HG02763 (cell line): ENCODE measurements at regions not wholly inside any gene's neighbourhood (a gene's known extent, or its start where the extent isn't known, plus 50 kb on each side); places are given as distances from the start of the nearest gene placed in this dataset.

Source experiments
- ATAC-seq: cut with Tn5 transposase; IDR thresholded peaks from one replicate; pipeline ENCODE4 v1.9.1; 2021; ENCODE audit warnings: mild to moderate bottlenecking, moderate library complexity; ENCODE audit not compliant: unreplicated experiment

GRCh38 chr10:10794046-10794445 lies 223.6 kb upstream of the CELF2 start:
- ATAC-seq, result no peak

- no peak for ATAC-seq
Observed at GRCh38 chr10:10794791-10795191, 222.9 kb upstream of the CELF2 start.

- no peak for ATAC-seq
Observed at GRCh38 chr10:10796061-10796773, 221.5 kb upstream of the CELF2 start.

- ATAC-seq, result no peak
Observed at GRCh38 chr10:10796774-10797415, 220.8 kb upstream of the CELF2 start.

GRCh38 chr10:10797513-10797912 lies 220.2 kb upstream of the CELF2 start:
- no peak for ATAC-seq

- no peak for ATAC-seq
Observed at GRCh38 chr10:10798102-10798863, 219.4 kb upstream of the CELF2 start.

GRCh38 chr10:10798864-10799192 lies 218.8 kb upstream of the CELF2 start:
- no peak for ATAC-seq

- ATAC-seq, result no peak
Observed at GRCh38 chr10:10800961-10801360, 216.7 kb upstream of the CELF2 start.

GRCh38 chr10:10803278-10803677 lies 214.4 kb upstream of the CELF2 start:
- ATAC-seq, result no peak

- ATAC-seq, result no peak
Observed at GRCh38 chr10:10804061-10804460, 213.6 kb upstream of the CELF2 start.

GRCh38 chr10:10804998-10805740 lies 212.5 kb upstream of the CELF2 start:
- no peak for ATAC-seq

- ATAC-seq, result no peak
Observed at GRCh38 chr10:10807106-10807505, 210.6 kb upstream of the CELF2 start.

GRCh38 chr10:10811562-10811961 lies 206.1 kb upstream of the CELF2 start:
- ATAC-seq, result no peak

- no peak for ATAC-seq
Observed at GRCh38 chr10:10813656-10814055, 204.0 kb upstream of the CELF2 start.

- no peak for ATAC-seq
Observed at GRCh38 chr10:10814069-10814468, 203.6 kb upstream of the CELF2 start.

- no peak for ATAC-seq
Observed at GRCh38 chr10:10816447-10816846, 201.2 kb upstream of the CELF2 start.

- ATAC-seq, result no peak
Observed at GRCh38 chr10:10817609-10818008, 200.1 kb upstream of the CELF2 start.

GRCh38 chr10:10818082-10818481 lies 199.6 kb upstream of the CELF2 start:
- ATAC-seq, result no peak

GRCh38 chr10:10819206-10819856 lies 198.3 kb upstream of the CELF2 start:
- no peak for ATAC-seq

GRCh38 chr10:10821926-10822325 lies 195.7 kb upstream of the CELF2 start:
- ATAC-seq, result no peak

GRCh38 chr10:10824591-10825148 lies 193.0 kb upstream of the CELF2 start:
- ATAC-seq, result no peak
